ENCODE measurements at regions not wholly inside any gene's neighbourhood (a gene's known extent, or its start where the extent isn't known, plus 50 kb on each side); places are given as distances from the start of the nearest gene placed in this dataset.

DNA sequence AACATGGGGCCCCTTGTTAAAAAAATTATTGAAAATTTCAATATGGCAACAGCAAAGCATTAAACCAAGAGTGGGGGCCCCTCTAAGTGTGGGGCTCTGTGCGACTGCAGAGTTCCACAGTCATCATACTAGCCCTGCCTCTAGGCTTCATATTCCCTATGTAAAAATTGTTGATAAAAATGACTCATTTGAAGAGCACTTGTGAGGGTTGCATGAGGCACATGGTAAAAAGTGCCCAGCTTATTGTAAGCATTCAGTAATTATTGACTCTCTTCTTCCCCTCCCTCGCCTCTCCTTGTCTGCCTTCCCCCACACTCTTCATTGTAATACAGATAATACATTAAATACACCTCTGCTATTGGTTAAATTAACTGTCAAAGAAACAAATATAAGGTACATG lies 86.7 kb upstream of the PTBP2 start:
- no peak for DNase-seq (ENCODE audit: low spot score)
- H3K9me3 ChIP-seq (ENCODE audit: control insufficient read depth in 4 of 4, low read length in 3 of 4), result no peaks in the 10 kb centered on the region
- H3K36me3 ChIP-seq (ENCODE audit: control insufficient read depth in 4 of 4, insufficient read depth in 3 of 4, low read depth in 1 of 4, low read length in 3 of 4), result no peaks in the 10 kb centered on the region
- no peak overlapping the region for H3K9ac ChIP-seq (ENCODE audit: low read depth in 1 of 2, low read length in 2 of 2)
- H3K27ac ChIP-seq (ENCODE audit: low read depth in 1 of 2, low read length in 2 of 2), result no peak overlapping the region
- H3K27me3 ChIP-seq (ENCODE audit: control insufficient read depth in 4 of 4, insufficient read depth in 4 of 4, low read length in 3 of 4), result no peaks in the 10 kb centered on the region
- TF ChIP-seq, protein P1, sequence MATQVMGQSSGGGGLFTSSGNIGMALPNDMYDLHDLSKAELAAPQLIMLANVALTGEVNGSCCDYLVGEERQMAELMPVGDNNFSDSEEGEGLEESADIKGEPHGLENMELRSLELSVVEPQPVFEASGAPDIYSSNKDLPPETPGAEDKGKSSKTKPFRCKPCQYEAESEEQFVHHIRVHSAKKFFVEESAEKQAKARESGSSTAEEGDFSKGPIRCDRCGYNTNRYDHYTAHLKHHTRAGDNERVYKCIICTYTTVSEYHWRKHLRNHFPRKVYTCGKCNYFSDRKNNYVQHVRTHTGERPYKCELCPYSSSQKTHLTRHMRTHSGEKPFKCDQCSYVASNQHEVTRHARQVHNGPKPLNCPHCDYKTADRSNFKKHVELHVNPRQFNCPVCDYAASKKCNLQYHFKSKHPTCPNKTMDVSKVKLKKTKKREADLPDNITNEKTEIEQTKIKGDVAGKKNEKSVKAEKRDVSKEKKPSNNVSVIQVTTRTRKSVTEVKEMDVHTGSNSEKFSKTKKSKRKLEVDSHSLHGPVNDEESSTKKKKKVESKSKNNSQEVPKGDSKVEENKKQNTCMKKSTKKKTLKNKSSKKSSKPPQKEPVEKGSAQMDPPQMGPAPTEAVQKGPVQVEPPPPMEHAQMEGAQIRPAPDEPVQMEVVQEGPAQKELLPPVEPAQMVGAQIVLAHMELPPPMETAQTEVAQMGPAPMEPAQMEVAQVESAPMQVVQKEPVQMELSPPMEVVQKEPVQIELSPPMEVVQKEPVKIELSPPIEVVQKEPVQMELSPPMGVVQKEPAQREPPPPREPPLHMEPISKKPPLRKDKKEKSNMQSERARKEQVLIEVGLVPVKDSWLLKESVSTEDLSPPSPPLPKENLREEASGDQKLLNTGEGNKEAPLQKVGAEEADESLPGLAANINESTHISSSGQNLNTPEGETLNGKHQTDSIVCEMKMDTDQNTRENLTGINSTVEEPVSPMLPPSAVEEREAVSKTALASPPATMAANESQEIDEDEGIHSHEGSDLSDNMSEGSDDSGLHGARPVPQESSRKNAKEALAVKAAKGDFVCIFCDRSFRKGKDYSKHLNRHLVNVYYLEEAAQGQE (IDR thresholded peaks at IDR 0.05), result no peak
- TF ChIP-seq, protein P2, sequence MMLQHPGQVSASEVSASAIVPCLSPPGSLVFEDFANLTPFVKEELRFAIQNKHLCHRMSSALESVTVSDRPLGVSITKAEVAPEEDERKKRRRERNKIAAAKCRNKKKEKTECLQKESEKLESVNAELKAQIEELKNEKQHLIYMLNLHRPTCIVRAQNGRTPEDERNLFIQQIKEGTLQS (IDR thresholded peaks at IDR 0.05), result no peak
- TF ChIP-seq, protein P3, sequence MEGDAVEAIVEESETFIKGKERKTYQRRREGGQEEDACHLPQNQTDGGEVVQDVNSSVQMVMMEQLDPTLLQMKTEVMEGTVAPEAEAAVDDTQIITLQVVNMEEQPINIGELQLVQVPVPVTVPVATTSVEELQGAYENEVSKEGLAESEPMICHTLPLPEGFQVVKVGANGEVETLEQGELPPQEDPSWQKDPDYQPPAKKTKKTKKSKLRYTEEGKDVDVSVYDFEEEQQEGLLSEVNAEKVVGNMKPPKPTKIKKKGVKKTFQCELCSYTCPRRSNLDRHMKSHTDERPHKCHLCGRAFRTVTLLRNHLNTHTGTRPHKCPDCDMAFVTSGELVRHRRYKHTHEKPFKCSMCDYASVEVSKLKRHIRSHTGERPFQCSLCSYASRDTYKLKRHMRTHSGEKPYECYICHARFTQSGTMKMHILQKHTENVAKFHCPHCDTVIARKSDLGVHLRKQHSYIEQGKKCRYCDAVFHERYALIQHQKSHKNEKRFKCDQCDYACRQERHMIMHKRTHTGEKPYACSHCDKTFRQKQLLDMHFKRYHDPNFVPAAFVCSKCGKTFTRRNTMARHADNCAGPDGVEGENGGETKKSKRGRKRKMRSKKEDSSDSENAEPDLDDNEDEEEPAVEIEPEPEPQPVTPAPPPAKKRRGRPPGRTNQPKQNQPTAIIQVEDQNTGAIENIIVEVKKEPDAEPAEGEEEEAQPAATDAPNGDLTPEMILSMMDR (IDR thresholded peaks at IDR 0.05; ENCODE audit: low read depth, low read length, missing input control), result no peak
- TF ChIP-seq FOXA1 (IDR thresholded peaks at IDR 0.05) (no peak), TAF1 (conservative IDR thresholded peaks at IDR 0.05) (no peak), NR2F2 (IDR thresholded peaks at IDR 0.05) (no peak), GABPA (IDR thresholded peaks at IDR 0.05 in 1 of 2, conservative IDR thresholded peaks at IDR 0.05 in 1 of 2) (no peak), EGR1 (IDR thresholded peaks at IDR 0.05; ENCODE audit: low read depth in 2 of 2) (no peak), HNF4G (IDR thresholded peaks at IDR 0.05) (no peak), HNF4A (conservative IDR thresholded peaks at IDR 0.05) (no peak), RAD21 (IDR thresholded peaks at IDR 0.05) (no peak), JUND (IDR thresholded peaks at IDR 0.05) (no peak), RXRA (IDR thresholded peaks at IDR 0.05) (no peak), SP1 (IDR thresholded peaks at IDR 0.05) (no peak), FOXA2 (IDR thresholded peaks at IDR 0.05) (no peak), YY1 (IDR thresholded peaks at IDR 0.05) (no peak)
- TF ChIP-seq, protein P4, sequence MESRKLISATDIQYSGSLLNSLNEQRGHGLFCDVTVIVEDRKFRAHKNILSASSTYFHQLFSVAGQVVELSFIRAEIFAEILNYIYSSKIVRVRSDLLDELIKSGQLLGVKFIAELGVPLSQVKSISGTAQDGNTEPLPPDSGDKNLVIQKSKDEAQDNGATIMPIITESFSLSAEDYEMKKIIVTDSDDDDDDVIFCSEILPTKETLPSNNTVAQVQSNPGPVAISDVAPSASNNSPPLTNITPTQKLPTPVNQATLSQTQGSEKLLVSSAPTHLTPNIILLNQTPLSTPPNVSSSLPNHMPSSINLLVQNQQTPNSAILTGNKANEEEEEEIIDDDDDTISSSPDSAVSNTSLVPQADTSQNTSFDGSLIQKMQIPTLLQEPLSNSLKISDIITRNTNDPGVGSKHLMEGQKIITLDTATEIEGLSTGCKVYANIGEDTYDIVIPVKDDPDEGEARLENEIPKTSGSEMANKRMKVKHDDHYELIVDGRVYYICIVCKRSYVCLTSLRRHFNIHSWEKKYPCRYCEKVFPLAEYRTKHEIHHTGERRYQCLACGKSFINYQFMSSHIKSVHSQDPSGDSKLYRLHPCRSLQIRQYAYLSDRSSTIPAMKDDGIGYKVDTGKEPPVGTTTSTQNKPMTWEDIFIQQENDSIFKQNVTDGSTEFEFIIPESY (IDR thresholded peaks at IDR 0.05), result no peak
- TF ChIP-seq, protein P5, sequence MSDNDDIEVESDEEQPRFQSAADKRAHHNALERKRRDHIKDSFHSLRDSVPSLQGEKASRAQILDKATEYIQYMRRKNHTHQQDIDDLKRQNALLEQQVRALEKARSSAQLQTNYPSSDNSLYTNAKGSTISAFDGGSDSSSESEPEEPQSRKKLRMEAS (IDR thresholded peaks at IDR 0.05), result no peak
- H3K4me1 ChIP-seq (ENCODE audit: control insufficient read depth in 4 of 4, insufficient read depth in 4 of 4, low read length in 3 of 4), result no peaks in the 10 kb centered on the region
- WGBS, result 91% methylated on average over 2 of the region's 2 CpGs
- no peak overlapping the region for H3K4me3 ChIP-seq (ENCODE audit: low read depth in 1 of 3, low read length in 3 of 3)

Data from liver (tissue), 8 donors.